ENCODE measurements at regions not wholly inside any gene's neighbourhood (a gene's known extent, or its start where the extent isn't known, plus 50 kb on each side); places are given as distances from the start of the nearest gene placed in this dataset.

DNA sequence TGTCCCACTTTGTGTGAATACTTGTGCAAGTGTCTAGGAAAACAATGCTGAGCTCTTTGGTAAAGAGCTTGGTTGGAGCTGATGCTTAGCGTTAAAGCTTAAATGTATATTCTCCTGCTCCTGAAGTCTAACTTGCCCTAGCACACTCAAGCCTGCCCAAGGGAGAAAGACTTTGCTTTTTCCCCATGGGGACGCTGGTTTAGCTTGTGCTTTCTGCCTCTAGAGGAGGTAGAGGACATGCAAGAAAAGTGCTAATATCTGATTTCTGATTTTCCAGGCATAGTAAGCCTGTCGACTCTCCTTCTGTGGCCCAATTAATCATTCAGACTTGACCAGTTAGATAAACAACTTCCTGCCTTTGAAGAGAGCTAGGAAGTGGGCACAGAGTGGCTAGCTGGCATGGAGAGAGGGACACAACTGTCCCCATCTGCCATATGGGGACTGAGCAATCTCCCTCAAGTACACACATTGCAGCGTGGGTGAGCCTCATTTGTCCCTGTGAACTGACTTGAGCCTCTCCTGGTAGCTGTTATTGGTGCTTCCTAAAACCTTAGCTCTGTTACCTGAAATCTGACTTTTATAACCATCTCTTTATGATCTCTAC, 348.4 kb downstream of the BRINP1 start:
- H3K4me3 ChIP-seq (replicated peaks; ENCODE audit: low read depth, low read length), result no peak overlapping the region
- no peaks in the 10 kb centered on the region; the same call in 1 of the 2 replicates for H3K27me3 ChIP-seq (replicated peaks; ENCODE audit: control insufficient read depth, insufficient read depth, low read length)
- no peak for DNase-seq (ENCODE audit: extremely low read depth, insufficient read length)
- no peaks in the 10 kb centered on the region for H3K36me3 ChIP-seq (ENCODE audit: control insufficient read depth, insufficient read depth, low read length)
- TF ChIP-seq, protein P1, sequence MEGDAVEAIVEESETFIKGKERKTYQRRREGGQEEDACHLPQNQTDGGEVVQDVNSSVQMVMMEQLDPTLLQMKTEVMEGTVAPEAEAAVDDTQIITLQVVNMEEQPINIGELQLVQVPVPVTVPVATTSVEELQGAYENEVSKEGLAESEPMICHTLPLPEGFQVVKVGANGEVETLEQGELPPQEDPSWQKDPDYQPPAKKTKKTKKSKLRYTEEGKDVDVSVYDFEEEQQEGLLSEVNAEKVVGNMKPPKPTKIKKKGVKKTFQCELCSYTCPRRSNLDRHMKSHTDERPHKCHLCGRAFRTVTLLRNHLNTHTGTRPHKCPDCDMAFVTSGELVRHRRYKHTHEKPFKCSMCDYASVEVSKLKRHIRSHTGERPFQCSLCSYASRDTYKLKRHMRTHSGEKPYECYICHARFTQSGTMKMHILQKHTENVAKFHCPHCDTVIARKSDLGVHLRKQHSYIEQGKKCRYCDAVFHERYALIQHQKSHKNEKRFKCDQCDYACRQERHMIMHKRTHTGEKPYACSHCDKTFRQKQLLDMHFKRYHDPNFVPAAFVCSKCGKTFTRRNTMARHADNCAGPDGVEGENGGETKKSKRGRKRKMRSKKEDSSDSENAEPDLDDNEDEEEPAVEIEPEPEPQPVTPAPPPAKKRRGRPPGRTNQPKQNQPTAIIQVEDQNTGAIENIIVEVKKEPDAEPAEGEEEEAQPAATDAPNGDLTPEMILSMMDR (IDR thresholded peaks at IDR 0.05; ENCODE audit: insufficient read depth, low read length, poor library complexity, severe bottlenecking), result no peak

DNA sequence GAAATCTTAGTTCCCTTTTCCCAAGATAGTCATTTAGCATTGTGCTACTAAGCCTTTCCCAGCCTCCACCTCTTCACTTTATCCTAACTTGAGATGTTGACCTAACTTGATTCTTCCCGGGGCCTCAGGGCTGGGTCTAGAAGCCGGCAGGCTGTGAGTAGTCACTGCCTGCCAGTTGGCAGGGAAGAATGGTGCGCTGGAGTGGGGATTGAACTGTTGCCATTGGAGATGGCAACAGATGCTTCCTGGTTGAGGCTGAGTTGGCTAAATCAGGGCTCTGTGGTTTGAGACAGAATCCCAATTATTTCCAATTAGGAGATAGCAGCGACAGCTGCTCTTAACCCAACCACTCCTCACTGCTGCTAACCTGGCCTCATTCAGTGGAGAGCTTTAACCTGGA, 343.1 kb downstream of the BRINP1 start:
- no peak overlapping the region for H3K4me3 ChIP-seq (replicated peaks; ENCODE audit: low read depth, low read length)
- H3K27me3 ChIP-seq (replicated peaks; ENCODE audit: control insufficient read depth, insufficient read depth, low read length), result no peaks in the 10 kb centered on the region; the same call in 1 of the 2 replicates
- TF ChIP-seq, protein P1 (IDR thresholded peaks at IDR 0.05; ENCODE audit: insufficient read depth, low read length, poor library complexity, severe bottlenecking), result no peak
- H3K36me3 ChIP-seq (ENCODE audit: control insufficient read depth, insufficient read depth, low read length), result no peaks in the 10 kb centered on the region
- DNase-seq (ENCODE audit: extremely low read depth, insufficient read length), result no peak

DNA sequence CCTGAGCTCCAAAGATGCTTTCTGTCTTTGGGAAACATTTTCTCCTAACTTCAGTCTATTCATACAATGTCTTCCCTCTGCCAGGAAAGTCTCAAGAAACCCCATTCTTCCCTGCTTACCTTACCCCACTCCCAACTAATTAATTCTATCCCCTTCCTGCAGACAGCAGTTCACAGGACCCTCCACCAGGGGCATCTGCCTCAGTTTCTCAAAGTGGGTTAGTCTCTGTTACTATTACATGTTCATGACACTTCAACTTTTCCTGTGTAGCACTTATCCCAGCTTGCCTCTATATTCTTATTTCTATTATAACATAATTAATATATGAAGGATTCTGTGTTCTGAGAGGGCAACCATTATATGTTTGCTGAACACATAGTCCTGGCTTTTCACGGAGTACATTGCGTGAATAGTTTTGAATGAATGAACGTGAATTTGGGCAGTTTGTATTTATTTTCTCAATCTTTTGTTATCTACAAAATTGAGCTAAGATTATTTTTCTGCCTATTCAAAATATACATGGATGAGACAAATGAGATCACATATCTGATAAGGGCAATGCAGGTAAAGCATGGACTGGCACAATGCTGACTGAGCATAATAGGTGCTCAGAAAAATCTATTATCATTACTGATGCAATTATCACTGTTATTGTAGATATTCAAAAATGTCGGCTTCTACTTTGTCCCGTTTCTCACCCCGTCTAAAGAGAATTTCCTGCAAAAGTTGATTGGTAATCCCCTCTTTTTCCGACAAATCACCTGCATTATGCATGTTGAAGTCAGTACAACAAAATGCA, 341.1 kb downstream of the BRINP1 start:
- DNase-seq (ENCODE audit: extremely low read depth, insufficient read length), result no peak

DNA sequence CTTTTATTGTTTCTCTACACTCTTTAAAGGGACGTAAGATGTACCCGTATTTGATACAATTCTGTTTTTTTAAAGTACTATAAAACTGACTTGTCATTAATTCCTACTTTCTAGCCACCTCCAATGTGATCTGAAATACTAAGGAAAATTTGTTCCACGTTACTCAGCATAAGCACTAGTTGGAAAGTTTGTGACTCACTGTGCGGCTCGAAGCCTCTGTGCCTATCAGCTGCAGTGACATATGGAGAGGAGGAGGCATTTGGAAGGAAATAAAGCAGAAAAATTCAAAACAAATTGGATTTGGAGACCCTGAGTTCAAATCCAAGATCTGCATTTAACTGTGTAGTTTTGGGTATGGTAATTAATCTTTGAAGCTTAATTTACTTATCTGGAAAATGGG, 339.3 kb downstream of the BRINP1 start:
- H3K27me3 ChIP-seq (replicated peaks; ENCODE audit: control insufficient read depth, insufficient read depth, low read length), result no peaks in the 10 kb centered on the region
- TF ChIP-seq, protein P1 (IDR thresholded peaks at IDR 0.05; ENCODE audit: insufficient read depth, low read length, poor library complexity, severe bottlenecking), result no peak
- no peak overlapping the region for H3K4me3 ChIP-seq (replicated peaks; ENCODE audit: low read depth, low read length)
- DNase-seq (ENCODE audit: extremely low read depth, insufficient read length), result no peak
- no peaks in the 10 kb centered on the region for H3K36me3 ChIP-seq (ENCODE audit: control insufficient read depth, insufficient read depth, low read length)

More for the DNA sequence above, 341.1 kb downstream of the BRINP1 start:
- no peaks in the 10 kb centered on the region for H3K27me3 ChIP-seq (replicated peaks; ENCODE audit: control insufficient read depth, insufficient read depth, low read length)
- TF ChIP-seq, protein P1 (IDR thresholded peaks at IDR 0.05; ENCODE audit: insufficient read depth, low read length, poor library complexity, severe bottlenecking), result no peak
- no peaks in the 10 kb centered on the region for H3K36me3 ChIP-seq (ENCODE audit: control insufficient read depth, insufficient read depth, low read length)
- no peak overlapping the region for H3K4me3 ChIP-seq (replicated peaks; ENCODE audit: low read depth, low read length)

DNA sequence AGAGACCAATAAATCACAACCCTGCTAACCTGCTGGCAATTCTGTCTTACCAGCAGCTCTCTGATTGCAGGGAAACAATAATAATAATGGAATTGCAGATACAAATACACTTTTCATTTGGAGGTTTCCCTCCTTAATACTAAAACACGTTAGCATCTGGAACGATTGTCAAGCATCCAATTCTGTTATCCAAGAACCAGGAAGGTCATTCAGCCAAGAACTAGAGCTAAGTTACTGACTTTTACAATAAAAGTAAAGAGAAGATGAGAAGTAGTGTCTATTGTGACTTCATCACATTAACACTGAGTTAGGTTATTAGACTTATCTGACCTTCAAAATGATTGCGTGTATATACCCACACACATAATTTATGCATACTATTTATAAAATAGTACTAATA, 335.6 kb downstream of the BRINP1 start:
- no peak overlapping the region for H3K4me3 ChIP-seq (replicated peaks; ENCODE audit: low read depth, low read length)
- no peak for DNase-seq (ENCODE audit: extremely low read depth, insufficient read length)
- TF ChIP-seq, protein P1 (IDR thresholded peaks at IDR 0.05; ENCODE audit: insufficient read depth, low read length, poor library complexity, severe bottlenecking), result no peak
- H3K36me3 ChIP-seq (ENCODE audit: control insufficient read depth, insufficient read depth, low read length), result no peaks in the 10 kb centered on the region
- no peaks in the 10 kb centered on the region for H3K27me3 ChIP-seq (replicated peaks; ENCODE audit: control insufficient read depth, insufficient read depth, low read length)
